ENCODE measurements at regions not wholly inside any gene's neighbourhood (a gene's known extent, or its start where the extent isn't known, plus 50 kb on each side); places are given as distances from the start of the nearest gene placed in this dataset.
"Not testable (repeated sequence)": the region's sequence is repeated elsewhere in the genome, so short reads cannot be mapped to it uniquely, and the experiment has no call there.

GRCh38 chr6:156432543-156432942, 344.6 kb upstream of the ARID1B start:
- no peak for DNase-seq (ENCODE audit: low read depth, low spot score)
- Histone ChIP-seq H3K27ac (no peak overlapping the region), H3K36me3 (ENCODE audit: insufficient read depth, low read length) (no peaks in the 10 kb centered on the region), H3K4me3 (no peak overlapping the region), H3K9me3 (ENCODE audit: low read depth, low read length) (no peaks in the 10 kb centered on the region), H3K9ac (ENCODE audit: insufficient read length) (no peak overlapping the region)
- TF ChIP-seq FOXP2 (optimal IDR thresholded peaks at IDR 0.05; ENCODE audit: control extremely low read depth, extremely low read length, insufficient read depth) (no peak), POLR2AphosphoS5 (IDR thresholded peaks at IDR 0.05; ENCODE audit: borderline replicate concordance, low read depth, low read length) (no peak), EZH2 (IDR thresholded peaks at IDR 0.05) (no peak)

GRCh38 chr6:156430386-156430785, 346.8 kb upstream of the ARID1B start:
- Histone ChIP-seq H3K9me3 (ENCODE audit: low read depth, low read length) (no peaks in the 10 kb centered on the region), H3K4me3 (no peak overlapping the region), H3K36me3 (ENCODE audit: insufficient read depth, low read length) (no peaks in the 10 kb centered on the region), H3K27ac (no peak overlapping the region), H3K9ac (ENCODE audit: insufficient read length) (no peak overlapping the region)
- no peak for DNase-seq (ENCODE audit: low read depth, low spot score)
- no peak for TF ChIP-seq POLR2AphosphoS5 (IDR thresholded peaks at IDR 0.05; ENCODE audit: borderline replicate concordance, low read depth, low read length)
- no peak for TF ChIP-seq EZH2 (IDR thresholded peaks at IDR 0.05)
- no peak for TF ChIP-seq FOXP2 (optimal IDR thresholded peaks at IDR 0.05; ENCODE audit: control extremely low read depth, extremely low read length, insufficient read depth)

GRCh38 chr6:156427345-156427744, 349.8 kb upstream of the ARID1B start:
- Histone ChIP-seq H3K4me3 (no peak overlapping the region), H3K36me3 (ENCODE audit: insufficient read depth, low read length) (no peaks in the 10 kb centered on the region), H3K9ac (ENCODE audit: insufficient read length) (no peak overlapping the region), H3K27ac (no peak overlapping the region), H3K9me3 (ENCODE audit: low read depth, low read length) (no peaks in the 10 kb centered on the region)
- TF ChIP-seq EZH2 (IDR thresholded peaks at IDR 0.05) = no peak
- no peak for TF ChIP-seq POLR2AphosphoS5 (IDR thresholded peaks at IDR 0.05; ENCODE audit: borderline replicate concordance, low read depth, low read length)
- DNase-seq (ENCODE audit: low read depth, low spot score) = no peak

GRCh38 chr6:156425359-156426020, 351.7 kb upstream of the ARID1B start:
- Histone ChIP-seq H3K4me3 (no peak overlapping the region), H3K9ac (ENCODE audit: insufficient read length) (no peak overlapping the region), H3K9me3 (ENCODE audit: low read depth, low read length) (no peaks in the 10 kb centered on the region), H3K27ac (no peak overlapping the region), H3K36me3 (ENCODE audit: insufficient read depth, low read length) (no peaks in the 10 kb centered on the region; the same call in 1 of the 2 replicates)
- DNase-seq (ENCODE audit: low read depth, low spot score) = no peak
- TF ChIP-seq POLR2AphosphoS5 (IDR thresholded peaks at IDR 0.05; ENCODE audit: borderline replicate concordance, low read depth, low read length) = no peak
- no peak for TF ChIP-seq FOXP2 (optimal IDR thresholded peaks at IDR 0.05; ENCODE audit: control extremely low read depth, extremely low read length, insufficient read depth)
- TF ChIP-seq EZH2 (IDR thresholded peaks at IDR 0.05) = no peak

GRCh38 chr6:156423829-156424228, 353.3 kb upstream of the ARID1B start:
- H3K27ac ChIP-seq = no peak overlapping the region
- H3K4me3 ChIP-seq = no peak overlapping the region
- H3K36me3 ChIP-seq (ENCODE audit: insufficient read depth, low read length) = no peaks in the 10 kb centered on the region; the same call in 1 of the 2 replicates
- no peaks in the 10 kb centered on the region for H3K9me3 ChIP-seq (ENCODE audit: low read depth, low read length)
- no peak for DNase-seq (ENCODE audit: low read depth, low spot score)
- no peak overlapping the region for H3K9ac ChIP-seq (ENCODE audit: insufficient read length)
- TF ChIP-seq FOXP2 (optimal IDR thresholded peaks at IDR 0.05; ENCODE audit: control extremely low read depth, extremely low read length, insufficient read depth) (no peak), EZH2 (IDR thresholded peaks at IDR 0.05) (no peak), POLR2AphosphoS5 (IDR thresholded peaks at IDR 0.05; ENCODE audit: borderline replicate concordance, low read depth, low read length) (no peak)

- Histone ChIP-seq H3K4me3 (no peak overlapping the region), H3K36me3 (ENCODE audit: insufficient read depth, low read length) (no peaks in the 10 kb centered on the region; the same call in 1 of the 2 replicates), H3K9ac (ENCODE audit: insufficient read length) (no peak overlapping the region), H3K27ac (no peak overlapping the region), H3K9me3 (ENCODE audit: low read depth, low read length) (no peaks in the 10 kb centered on the region)
- no peak for TF ChIP-seq EZH2 (IDR thresholded peaks at IDR 0.05)
- no peak for TF ChIP-seq POLR2AphosphoS5 (IDR thresholded peaks at IDR 0.05; ENCODE audit: borderline replicate concordance, low read depth, low read length)
- no peak for TF ChIP-seq FOXP2 (optimal IDR thresholded peaks at IDR 0.05; ENCODE audit: control extremely low read depth, extremely low read length, insufficient read depth)
- DNase-seq (ENCODE audit: low read depth, low spot score) = no peak
These were observed 354.1 kb upstream of the ARID1B start for GRCh38 chr6:156423075-156423474.

GRCh38 chr6:156421933-156422332, 355.2 kb upstream of the ARID1B start:
- no peak for DNase-seq (ENCODE audit: low read depth, low spot score)
- no peak for TF ChIP-seq FOXP2 (optimal IDR thresholded peaks at IDR 0.05; ENCODE audit: control extremely low read depth, extremely low read length, insufficient read depth)
- no peak for TF ChIP-seq EZH2 (IDR thresholded peaks at IDR 0.05)
- TF ChIP-seq POLR2AphosphoS5 (IDR thresholded peaks at IDR 0.05; ENCODE audit: borderline replicate concordance, low read depth, low read length) = no peak
- Histone ChIP-seq H3K9ac (ENCODE audit: insufficient read length) (no peak overlapping the region), H3K9me3 (ENCODE audit: low read depth, low read length) (no peaks in the 10 kb centered on the region), H3K4me3 (no peak overlapping the region), H3K36me3 (ENCODE audit: insufficient read depth, low read length) (no peaks in the 10 kb centered on the region; the same call in 1 of the 2 replicates), H3K27ac (peak overlapping the region; percentile 56; the same call in 1 of the 2 replicates)

GRCh38 chr6:156421301-156421700, 355.9 kb upstream of the ARID1B start:
- H3K9me3 ChIP-seq (ENCODE audit: low read depth, low read length); H3K9ac ChIP-seq (ENCODE audit: insufficient read length); H3K4me3 ChIP-seq; H3K36me3 ChIP-seq (ENCODE audit: insufficient read depth, low read length): not testable (repeated sequence)
- peak; percentile 59 for DNase-seq (ENCODE audit: low read depth, low spot score)
- peak overlapping the region; percentile 68; the same call in 1 of the 2 replicates for H3K27ac ChIP-seq

All from SK-N-MC (cell line).